GM21528 (cell line): ENCODE measurements at regions not wholly inside any gene's neighbourhood (a gene's known extent, or its start where the extent isn't known, plus 50 kb on each side); places are given as distances from the start of the nearest gene placed in this dataset.
"Not testable (repeated sequence)": the region's sequence is repeated elsewhere in the genome, so short reads cannot be mapped to it uniquely, and the experiment has no call there.

Experiments
- ATAC-seq: cut with Tn5 transposase; IDR thresholded peaks from one replicate; pipeline ENCODE4 v1.9.1; 2021; ENCODE audit warnings: mild to moderate bottlenecking, moderate library complexity; ENCODE audit not compliant: unreplicated experiment, low FRiP score

DNA sequence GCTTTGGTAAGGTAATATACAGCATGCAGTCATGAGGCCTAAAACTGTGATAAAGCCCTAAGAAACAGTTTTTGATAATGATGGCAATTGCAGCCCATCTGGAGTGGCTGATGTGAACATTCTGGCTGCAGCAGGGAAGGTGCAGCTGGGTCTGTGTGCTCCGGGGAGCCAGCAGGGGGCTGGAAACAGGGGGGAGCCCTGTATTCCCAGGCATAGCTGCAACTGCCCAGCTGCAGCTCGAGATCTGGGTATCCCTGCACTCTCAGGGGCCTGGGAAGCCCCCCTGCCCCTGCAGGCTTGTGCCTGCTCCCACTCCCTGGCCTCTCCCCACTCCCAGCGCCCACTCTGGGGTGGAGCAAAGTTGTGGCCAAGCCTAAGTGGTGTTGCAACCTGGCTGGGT is 95.6 kb downstream of the RRAGB start:
- no peak for ATAC-seq

DNA sequence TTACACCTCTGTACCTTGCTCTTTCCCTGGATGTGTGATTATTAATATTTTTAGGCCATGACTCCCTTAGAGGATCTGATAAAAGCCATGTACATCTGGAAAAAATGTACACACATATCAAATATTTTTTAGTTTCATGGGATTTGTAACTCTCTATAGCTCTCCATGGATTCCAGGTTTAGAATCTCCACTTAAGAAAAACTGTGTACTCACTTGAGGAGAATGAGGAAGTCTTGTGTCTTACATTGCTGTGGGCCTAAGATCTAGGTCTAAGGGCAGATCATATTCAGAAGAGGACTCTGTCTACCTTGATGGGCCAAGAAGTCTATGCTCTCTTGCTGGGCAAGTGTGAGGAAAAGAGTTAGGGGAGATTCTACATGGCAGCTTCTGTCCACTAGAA is 98.0 kb downstream of the RRAGB start:
- ATAC-seq: no peak

DNA sequence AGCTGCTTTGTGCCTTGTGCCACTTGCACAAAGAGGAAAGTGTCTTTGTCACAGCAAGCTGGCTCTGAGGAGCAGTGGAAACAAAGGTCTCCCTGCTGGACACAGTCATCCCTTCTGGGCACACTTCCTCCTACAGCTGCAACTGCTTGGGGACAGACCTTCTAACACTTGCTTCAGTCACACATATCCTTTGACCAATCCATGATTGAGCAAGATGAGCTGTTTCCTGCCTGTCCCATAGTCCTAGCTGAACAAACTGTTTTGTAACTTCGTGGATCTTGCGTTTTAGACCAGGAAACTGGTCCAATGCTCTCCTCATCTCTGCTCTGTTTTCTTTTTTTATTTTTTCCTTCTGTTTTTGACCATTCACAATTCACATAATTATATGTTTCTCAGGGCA is 98.5 kb downstream of the RRAGB start:
- ATAC-seq: no peak

DNA sequence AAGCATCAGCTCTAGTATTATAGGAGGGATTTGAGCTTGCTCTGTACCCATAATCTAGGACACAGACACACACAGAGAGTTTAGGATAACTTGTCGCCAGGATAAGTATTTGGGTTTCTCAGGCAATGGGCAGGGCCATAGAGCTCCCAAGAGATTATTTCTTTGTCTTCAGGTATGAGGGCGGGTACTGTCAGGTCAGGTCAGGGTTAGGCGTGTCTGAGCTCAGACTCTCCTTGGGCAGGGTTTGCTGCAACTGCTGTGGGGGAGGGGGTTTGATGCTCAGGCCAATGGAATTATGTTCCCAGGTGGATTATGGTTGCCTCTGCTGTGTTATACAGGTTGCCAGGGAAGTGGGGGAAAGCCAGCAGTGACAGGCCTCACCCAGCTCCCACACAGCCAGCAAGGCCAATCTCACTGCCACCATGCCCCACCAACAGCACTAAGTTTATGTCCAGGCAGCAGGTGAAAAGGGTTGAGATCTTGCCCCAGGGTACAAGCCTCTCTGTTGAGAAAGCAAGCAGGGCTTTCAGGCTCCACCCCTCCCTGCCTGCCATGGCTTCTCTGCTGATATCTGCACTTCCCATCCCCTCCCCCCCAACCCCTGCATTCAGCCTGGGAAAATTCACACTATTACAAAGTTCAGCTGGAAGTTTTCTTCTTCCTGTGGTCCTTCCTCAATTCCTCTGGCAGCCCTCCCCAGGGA is 101.3 kb downstream of the RRAGB start:
- ATAC-seq: no peak

DNA sequence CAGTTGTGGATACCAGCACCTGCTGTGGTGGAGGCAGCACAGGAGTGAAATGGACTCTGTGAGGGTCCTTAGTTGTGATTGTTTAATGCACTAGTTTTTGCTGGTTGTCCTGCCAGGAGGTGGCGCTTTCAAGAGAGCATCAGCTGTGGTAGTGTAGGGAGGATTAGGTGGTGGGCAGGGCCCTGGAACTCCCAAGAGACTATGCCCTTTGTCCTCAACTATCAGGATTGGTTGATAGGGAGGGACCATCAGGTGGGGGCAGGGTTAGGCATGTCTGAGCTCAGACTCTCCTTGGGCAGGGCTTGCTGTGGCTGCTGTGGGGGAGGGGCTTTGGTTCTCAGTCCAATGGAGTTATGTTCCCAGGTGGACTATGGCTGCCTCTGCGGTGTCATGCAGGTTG is 121.9 kb downstream of the RRAGB start:
- ATAC-seq: no peak

DNA sequence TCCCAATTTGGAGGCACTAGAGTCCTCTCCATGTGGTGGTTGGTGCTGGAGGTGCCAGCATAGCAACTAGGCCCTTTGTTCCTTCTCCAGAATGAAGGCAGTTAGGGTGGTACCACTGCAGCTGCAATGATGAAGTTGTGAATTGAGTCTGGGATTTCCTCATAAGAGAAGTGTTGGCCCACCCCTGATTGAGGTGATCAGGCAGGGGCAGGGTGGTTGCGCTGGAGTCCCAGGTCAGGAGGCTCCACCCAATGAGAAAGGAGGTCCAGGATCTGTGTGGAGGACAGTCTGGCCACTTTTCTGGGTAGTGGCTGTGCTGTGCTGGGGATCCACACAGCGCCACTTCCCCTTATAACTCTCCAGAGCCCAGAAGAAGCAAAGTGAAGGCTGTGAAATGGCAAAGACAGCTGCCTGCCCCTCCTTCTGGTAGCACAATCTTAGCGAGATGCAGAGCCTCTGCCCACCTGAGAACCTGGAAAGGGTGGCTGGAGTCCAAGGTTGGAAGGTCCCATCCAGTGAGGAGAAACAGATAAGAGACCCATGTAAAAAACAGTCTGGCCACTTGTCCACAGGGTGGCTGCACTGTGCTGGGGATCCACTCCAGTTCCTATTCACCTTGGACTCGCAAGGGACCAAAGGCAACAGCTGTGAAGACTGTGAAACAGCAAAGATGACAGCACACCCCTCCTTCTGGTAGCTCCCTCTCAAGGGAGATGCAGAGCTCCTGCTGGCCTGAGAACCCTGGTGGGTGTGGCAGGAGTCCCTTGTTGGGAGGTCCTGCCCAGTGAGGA is 124.6 kb downstream of the RRAGB start:
- no peak for ATAC-seq

DNA sequence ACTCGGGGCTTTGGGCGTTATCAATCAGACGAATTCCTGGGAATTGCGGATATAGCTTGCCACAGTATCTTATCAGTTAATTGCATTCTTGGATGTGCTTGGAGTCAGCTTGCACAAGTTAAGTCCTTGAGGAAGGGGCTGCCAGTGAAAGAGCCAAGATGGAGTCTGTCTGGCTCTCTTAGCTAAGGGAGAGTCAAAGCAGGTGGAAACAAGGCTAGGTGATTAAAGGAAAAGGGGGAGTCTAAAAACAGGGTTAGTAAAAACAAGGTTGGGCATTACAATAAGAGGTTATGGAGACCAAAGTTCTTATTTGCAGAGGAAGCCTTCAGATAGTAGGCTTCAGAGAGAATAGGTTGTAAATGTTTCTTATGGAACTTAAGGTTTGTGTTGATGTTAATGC is 149.2 kb downstream of the RRAGB start:
- ATAC-seq: not testable (repeated sequence)

DNA sequence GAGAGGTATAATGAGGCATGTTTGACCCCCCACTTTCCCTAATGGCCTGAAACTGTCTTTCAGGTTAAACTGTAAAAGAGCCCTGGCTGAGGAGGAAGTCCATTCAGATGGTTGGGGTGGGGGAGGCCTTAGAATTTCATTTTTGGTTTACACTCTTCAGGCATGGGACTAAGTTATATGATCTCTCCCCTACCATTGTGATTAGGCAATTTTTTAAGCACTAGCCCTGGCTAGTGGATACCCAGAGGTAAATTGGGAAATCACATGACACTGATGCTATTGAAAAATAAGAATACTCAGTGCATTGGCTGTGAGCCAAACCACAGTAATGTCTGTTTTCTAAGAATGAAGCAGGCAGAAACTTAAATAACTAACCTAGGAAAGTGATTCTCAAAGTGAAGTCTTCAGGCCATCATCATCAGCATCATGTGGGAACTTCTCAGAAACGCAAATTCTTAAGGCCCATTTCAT is 149.7 kb downstream of the RRAGB start:
- ATAC-seq: peak; percentile 90

DNA sequence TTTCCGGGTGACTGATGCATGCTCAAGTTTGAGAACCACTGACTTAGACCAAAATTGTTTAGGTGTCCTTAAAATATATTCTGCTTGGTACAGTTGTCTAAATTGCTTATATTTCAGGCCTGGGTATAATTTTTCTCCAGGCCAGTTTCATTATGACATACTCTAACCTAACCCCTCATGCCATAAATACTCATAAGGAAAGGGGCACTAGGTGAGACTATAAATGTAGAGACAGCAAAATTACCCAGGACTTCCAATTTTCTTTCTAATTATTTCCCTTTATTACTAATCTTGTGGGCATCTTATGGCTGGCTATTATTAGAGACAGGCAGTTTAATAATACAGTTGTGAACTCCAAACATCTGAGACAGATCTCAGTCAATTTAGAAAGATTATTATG is 150.2 kb downstream of the RRAGB start:
- peak; percentile 79 for ATAC-seq

DNA sequence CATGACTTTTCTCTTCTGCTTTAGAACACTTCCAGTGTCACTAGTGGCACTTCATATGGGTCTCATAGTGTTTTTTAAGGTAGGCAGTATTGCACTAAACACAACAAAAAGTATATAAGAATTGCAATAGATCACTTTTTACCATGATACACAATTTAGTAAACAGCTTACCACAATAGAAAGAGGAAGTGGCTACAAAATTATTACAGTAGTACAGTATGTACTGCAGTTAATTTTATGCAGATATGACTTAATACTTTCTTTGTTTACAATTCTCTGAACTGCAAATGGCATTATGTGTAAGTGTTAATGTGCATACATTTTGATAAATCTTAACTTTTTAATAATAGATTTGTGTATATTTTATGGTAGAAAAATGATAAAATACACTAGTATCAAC is 157.3 kb downstream of the RRAGB start:
- no peak for ATAC-seq

DNA sequence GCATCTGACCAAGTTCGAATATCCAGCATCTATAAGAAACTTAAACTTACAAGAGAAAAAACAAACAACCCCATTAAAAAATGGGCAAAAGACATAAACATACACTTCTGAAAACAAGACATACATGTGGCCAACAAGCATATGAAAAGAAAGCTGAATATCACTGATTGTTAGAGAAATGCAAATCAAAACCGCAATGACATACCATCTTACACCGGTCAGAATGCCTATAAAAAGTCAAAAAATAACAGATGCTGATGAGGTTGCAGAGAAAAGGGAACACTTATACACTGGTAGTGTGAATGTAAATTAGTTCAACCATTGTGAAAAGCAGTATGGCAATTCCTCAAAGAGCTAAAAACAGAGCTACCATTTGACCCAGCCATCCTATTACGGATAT is 166.0 kb downstream of the RRAGB start:
- ATAC-seq: not testable (repeated sequence)

DNA sequence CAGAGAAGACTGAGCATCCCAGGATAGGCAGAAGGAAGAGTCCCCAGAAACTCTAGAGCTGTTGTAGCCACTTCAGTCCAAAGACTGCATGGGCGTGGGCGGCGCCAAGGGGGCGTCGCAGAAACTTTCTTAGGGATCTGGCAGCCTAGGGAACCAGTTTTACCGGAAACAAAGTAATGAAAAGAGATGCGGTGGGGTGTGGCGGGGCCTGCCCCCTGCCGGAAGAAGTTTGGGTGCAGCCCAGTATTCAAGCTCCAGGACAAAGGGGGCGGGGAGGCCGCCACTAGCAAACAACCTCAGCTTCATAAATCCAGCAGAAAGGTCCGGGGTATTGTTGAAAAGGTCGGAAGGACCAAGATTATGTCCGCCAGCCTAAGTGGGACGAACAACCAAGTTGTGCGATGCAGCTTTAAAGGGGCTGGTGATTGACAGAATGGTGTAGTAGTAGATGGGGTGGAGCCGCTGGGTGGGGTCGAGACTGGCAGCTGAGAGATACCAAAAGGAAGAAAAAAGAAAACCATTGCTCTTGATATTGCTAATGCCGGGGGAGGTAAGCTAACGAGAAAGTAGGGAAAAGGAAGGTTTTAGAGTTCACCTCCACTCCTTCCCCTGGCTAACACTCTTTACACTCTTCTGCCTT is 190.5 kb downstream of the RRAGB start:
- peak; percentile 87 for ATAC-seq

DNA sequence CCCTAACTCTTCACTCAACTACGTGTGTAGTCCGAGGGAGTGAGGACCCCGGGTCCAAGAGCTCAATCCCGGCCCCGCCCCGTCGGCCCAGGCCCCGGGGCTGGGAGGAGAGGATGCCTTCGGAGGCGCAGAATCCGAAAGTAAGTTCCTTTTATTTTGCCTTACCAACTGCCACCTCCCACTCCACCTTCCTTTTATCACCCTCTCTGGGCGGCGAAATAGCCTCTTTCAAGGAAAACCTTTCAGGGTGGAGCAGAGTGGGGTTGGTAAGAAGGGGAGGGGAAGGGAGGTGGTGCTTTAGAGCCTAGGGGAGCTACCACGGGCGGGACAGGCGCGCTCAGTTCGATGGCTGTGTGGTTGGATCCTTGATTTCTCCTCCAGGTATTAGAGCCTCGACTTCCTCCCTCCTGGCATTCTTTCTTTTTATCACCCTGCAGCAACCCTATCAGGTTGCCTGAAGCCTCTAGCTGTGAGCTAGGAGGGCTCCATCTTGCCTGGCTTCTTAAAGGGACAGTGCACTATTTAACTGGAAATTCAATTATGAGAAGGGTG is 191.2 kb downstream of the RRAGB start:
- peak; percentile 55 for ATAC-seq

DNA sequence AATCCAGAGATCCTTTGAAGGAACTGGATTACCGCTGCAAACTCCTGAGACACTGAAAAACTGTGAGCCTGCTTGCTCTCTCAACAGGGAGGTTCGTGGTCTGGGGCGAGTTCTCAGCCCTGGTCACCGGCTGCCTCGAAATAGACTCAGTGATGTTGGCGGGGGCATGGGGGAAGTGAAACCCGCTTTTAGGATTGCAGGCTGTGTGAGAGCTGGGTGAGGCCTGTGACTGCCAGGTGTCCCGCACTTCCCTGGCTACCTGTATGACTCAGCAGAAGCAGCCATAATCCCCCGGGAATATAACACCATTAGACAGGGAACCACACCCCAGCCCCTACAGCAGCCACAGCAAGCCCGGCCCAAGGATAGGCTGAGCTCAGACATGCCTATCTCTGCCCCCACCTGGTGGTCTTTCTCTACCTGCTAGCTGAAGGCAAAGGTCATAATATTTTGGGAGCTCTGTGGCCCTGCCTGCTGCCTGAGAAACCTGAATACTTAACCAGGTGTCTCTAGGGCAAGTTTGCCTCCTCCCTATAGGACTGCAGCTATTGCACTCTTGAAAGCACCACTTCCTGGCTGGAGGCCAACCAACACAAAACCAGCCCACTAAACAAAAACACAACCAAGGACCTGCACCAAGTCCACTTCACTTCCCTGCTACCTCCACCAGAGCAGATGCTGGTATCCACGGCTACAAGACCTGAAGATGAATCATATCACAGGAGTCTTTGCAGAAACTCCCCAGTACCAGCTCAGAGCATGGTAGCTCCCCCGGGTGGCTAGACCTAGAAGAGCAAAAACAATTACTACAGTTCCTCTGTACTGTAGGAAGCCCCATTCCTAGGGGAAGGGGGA is 202.0 kb downstream of the RRAGB start:
- peak; percentile 98 for ATAC-seq

DNA sequence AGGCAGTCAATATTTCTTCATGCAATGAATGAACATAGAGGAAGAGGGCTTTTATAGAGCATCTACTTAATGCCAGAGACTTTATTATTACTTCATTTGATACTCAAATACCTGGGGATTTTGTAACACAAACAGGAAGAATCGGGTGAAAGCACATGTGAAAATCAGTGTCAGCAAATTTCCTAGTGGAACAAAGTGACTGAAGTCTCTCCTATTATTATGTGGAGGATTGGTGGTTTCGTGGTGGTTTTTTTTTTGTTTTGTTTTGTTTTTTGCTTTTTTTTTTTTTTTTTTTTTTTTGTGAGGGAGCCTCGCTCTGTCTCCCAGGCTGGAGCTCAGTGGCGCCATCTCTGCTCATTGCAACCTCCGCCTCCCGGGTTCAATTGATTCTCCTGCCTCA is 207.0 kb downstream of the RRAGB start:
- ATAC-seq: no peak

DNA sequence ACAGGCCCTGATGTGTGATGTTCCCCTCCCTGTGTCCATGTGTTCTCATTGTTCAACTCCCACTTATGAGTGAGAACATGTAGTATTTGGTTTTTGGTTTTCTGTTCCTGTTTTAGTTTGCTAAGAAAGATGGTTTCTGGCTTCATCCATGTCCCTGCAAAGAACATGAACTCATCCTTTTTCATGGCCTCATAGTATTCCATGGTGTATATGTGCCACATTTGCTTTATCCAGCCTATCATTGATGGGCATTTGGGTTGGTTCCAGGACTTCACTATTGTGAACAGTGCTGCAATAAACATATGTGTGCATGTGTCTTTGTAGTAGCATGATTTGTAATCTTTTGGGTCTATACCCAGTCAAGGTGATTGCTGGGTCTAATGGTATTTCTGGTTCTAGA is 211.0 kb downstream of the RRAGB start:
- ATAC-seq: not testable (repeated sequence)
